K562 (cell line): ENCODE measurements at regions not wholly inside any gene's neighbourhood (a gene's known extent, or its start where the extent isn't known, plus 50 kb on each side); places are given as distances from the start of the nearest gene placed in this dataset.

Experiments used
- FOSL1 ChIP-seq: fragments of 200-800 bp; sonication (Bioruptor generic); conservative IDR thresholded peaks from 2 replicates; pipeline ENCODE4 v1.6.1; 2016; ENCODE audit warnings: missing genetic modification characterization, missing compliant biosample characterization
- HNRNPLL ChIP-seq: fragments of 200-400 bp; formaldehyde crosslinking; IDR thresholded peaks from 2 replicates; pipeline ENCODE4 v1.6.1; 2017; ENCODE audit warnings: low read length, low read depth, mild to moderate bottlenecking; ENCODE audit not compliant: poor library complexity, severe bottlenecking
- KLF6 ChIP-seq: fragments of 250-450 bp; sonication (Bioruptor Pico); IDR thresholded peaks from 2 replicates; pipeline ENCODE4 v1.4.0; 2020; ENCODE audit warnings: mild to moderate bottlenecking, moderate library complexity, borderline replicate concordance
- MECOM ChIP-seq: fragments of 250-450 bp; sonication (Bioruptor Pico); IDR thresholded peaks from 2 replicates; pipeline ENCODE4 v1.8.0; 2022; ENCODE audit warnings: inconsistent platforms
- POLR2B ChIP-seq: fragments of 450-650 bp; IDR thresholded peaks from 2 replicates; pipeline ENCODE4 v1.6.1; 2018; ENCODE audit warnings: low read depth; ENCODE audit not compliant: partially characterized antibody
- RBFOX2 ChIP-seq: fragments of 200-400 bp; formaldehyde crosslinking; IDR thresholded peaks from 2 replicates; pipeline ENCODE4 v1.6.1; 2017; ENCODE audit warnings: low read depth, mild to moderate bottlenecking, low read length, moderate library complexity
- RBM25 ChIP-seq: fragments of 200-400 bp; formaldehyde crosslinking; IDR thresholded peaks from 2 replicates; pipeline ENCODE4 v1.6.1; 2018; ENCODE audit warnings: low read length, low read depth, moderate library complexity; ENCODE audit not compliant: severe bottlenecking
- SMAD1 ChIP-seq: fragments of 150-350 bp; IDR thresholded peaks from 2 replicates; pipeline ENCODE4 v1.6.1; 2014; ENCODE audit warnings: low read length, low read depth; ENCODE audit not compliant: partially characterized antibody
- SMAD4 ChIP-seq: fragments of 250-450 bp; sonication (Bioruptor Pico); conservative IDR thresholded peaks from 2 replicates; pipeline ENCODE4 v1.8.0; 2021; ENCODE audit warnings: inconsistent platforms, mild to moderate bottlenecking, moderate library complexity
- YY1 ChIP-seq, 3 experiments: IDR thresholded peaks; 2 replicates each; pipeline ENCODE4 v1.6.1; 2011; ENCODE audit warnings: low read length in 2 of 3, mild to moderate bottlenecking in 2 of 3, moderate library complexity in 2 of 3, borderline replicate concordance in 1 of 3, control low read depth in 1 of 3, low read depth in 1 of 3; ENCODE audit not compliant: insufficient read depth in 3 of 3, insufficient replicate concordance in 2 of 3, control insufficient read depth in 1 of 3, insufficient read length in 1 of 3; ENCODE audit errors: extremely low read depth in 1 of 3
- ZNF197 ChIP-seq: fragments of 200-800 bp; sonication (Bioruptor generic); IDR thresholded peaks from 2 replicates; pipeline ENCODE4 v1.6.1; 2016; ENCODE audit warnings: low read depth, missing genetic modification characterization, missing compliant biosample characterization
- ZNF766 ChIP-seq: fragments of 200-800 bp; sonication (Bioruptor generic); conservative IDR thresholded peaks from 2 replicates; pipeline ENCODE4 v1.6.1; 2016; ENCODE audit warnings: missing genetic modification characterization, missing compliant biosample characterization
- TF ChIP-seq, protein P1 (sequence below): fragments of 450-650 bp; IDR thresholded peaks from 2 replicates; pipeline ENCODE4 v1.6.1; 2017; ENCODE audit warnings: antibody characterized with exemption, mild to moderate bottlenecking
- TF ChIP-seq, protein P2 (sequence below): sonication (generic); formaldehyde crosslinking; IDR thresholded peaks from 2 replicates; pipeline ENCODE4 v1.9.0; 2022; ENCODE audit warnings: mild to moderate bottlenecking, missing genetic modification reagents
- TF ChIP-seq, protein P3 (sequence below), 2 experiments: fragments of 450-650 bp in 1 of 2; sonication (generic) in 1 of 2; formaldehyde crosslinking in 1 of 2; IDR thresholded peaks in 1 of 2; conservative IDR thresholded peaks in 1 of 2; 2 replicates each; pipeline versions ENCODE4 v1.6.1 to v1.8.1; 2016 to 2023; ENCODE audit warnings: mild to moderate bottlenecking in 2 of 2, moderate library complexity in 2 of 2, inconsistent platforms in 1 of 2, missing genetic modification reagents in 1 of 2
- TF ChIP-seq, protein P4 (sequence below): fragments of 450-650 bp; IDR thresholded peaks from 2 replicates; pipeline ENCODE4 v1.6.1; 2018; ENCODE audit not compliant: partially characterized antibody

DNA sequence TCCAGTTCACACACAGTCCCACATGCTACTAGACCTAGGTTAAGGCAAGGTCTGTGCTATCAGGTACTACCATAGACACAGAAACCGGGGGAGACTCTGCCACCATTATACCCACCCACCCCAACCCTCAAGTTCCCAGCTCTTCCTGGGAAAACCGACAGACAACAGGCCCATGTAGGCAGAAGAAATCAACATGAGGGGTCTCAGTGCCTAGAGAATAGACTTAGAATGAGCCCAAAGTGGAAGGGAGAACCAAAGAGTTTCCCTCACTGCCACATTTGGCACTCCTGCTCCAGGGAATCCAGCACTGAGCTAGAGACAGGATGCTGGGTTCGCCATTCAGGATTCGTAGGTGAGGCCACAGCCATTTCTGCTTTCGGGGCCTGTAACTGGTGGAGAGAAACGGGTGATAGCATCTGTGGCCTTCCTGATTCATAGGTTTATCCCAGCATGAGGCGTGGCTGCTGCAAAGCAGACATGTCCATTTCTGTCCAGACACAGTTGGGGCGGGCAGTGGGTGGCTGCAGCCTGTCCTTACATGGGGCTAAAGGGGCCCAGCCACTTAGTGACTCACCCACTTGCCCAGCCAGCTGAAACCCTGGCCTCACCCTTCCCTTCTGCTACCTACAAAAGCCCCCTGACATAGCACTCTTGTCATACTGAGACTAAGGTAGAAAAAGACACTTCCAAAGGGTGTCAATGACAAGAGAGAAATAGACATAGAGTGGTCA is 69.4 kb downstream of the IRF2BPL start (continued):
- TF ChIP-seq ZNF766 (CRISPR knock-in tag), result peak; percentile 89
- TF ChIP-seq FOSL1 (tag), result peak; percentile 92
- peak in 1 of 3 experiments; percentile 72 for TF ChIP-seq YY1 (IDR thresholded peaks at IDR 0.05; ENCODE audit: borderline replicate concordance in 1 of 3, control insufficient read depth in 1 of 3, extremely low read depth in 1 of 3, insufficient read depth in 3 of 3, insufficient read length in 1 of 3, insufficient replicate concordance in 2 of 3, low read depth in 1 of 3, low read length in 2 of 3)
- TF ChIP-seq SMAD4, result peak; percentile 75
- TF ChIP-seq HNRNPLL, result peak; percentile 14
- peak; percentile 51 for TF ChIP-seq RBFOX2
- TF ChIP-seq, protein P1, sequence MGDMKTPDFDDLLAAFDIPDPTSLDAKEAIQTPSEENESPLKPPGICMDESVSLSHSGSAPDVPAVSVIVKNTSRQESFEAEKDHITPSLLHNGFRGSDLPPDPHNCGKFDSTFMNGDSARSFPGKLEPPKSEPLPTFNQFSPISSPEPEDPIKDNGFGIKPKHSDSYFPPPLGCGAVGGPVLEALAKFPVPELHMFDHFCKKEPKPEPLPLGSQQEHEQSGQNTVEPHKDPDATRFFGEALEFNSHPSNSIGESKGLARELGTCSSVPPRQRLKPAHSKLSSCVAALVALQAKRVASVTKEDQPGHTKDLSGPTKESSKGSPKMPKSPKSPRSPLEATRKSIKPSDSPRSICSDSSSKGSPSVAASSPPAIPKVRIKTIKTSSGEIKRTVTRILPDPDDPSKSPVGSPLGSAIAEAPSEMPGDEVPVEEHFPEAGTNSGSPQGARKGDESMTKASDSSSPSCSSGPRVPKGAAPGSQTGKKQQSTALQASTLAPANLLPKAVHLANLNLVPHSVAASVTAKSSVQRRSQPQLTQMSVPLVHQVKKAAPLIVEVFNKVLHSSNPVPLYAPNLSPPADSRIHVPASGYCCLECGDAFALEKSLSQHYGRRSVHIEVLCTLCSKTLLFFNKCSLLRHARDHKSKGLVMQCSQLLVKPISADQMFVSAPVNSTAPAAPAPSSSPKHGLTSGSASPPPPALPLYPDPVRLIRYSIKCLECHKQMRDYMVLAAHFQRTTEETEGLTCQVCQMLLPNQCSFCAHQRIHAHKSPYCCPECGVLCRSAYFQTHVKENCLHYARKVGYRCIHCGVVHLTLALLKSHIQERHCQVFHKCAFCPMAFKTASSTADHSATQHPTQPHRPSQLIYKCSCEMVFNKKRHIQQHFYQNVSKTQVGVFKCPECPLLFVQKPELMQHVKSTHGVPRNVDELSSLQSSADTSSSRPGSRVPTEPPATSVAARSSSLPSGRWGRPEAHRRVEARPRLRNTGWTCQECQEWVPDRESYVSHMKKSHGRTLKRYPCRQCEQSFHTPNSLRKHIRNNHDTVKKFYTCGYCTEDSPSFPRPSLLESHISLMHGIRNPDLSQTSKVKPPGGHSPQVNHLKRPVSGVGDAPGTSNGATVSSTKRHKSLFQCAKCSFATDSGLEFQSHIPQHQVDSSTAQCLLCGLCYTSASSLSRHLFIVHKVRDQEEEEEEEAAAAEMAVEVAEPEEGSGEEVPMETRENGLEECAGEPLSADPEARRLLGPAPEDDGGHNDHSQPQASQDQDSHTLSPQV, result peak; percentile 85
- no peak for TF ChIP-seq KLF6 (CRISPR knock-in tag)
- no peak for TF ChIP-seq RBM25
- TF ChIP-seq, protein P2, sequence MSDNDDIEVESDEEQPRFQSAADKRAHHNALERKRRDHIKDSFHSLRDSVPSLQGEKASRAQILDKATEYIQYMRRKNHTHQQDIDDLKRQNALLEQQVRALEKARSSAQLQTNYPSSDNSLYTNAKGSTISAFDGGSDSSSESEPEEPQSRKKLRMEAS, result 0 out of 2 replicates have a peak, but pooled peaks have one; percentile 29
- no peak for TF ChIP-seq SMAD1
- peak; percentile 57; the same call in 1 of the 2 replicates for TF ChIP-seq MECOM (CRISPR knock-in tag)
- TF ChIP-seq, protein P3, sequence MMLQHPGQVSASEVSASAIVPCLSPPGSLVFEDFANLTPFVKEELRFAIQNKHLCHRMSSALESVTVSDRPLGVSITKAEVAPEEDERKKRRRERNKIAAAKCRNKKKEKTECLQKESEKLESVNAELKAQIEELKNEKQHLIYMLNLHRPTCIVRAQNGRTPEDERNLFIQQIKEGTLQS (IDR thresholded peaks at IDR 0.05), result peak; percentile 71
- TF ChIP-seq, protein P3 (CRISPR knock-in tag; conservative IDR thresholded peaks at IDR 0.05), result no peak
- peak; percentile 32 for TF ChIP-seq POLR2B
- TF ChIP-seq, protein P4, sequence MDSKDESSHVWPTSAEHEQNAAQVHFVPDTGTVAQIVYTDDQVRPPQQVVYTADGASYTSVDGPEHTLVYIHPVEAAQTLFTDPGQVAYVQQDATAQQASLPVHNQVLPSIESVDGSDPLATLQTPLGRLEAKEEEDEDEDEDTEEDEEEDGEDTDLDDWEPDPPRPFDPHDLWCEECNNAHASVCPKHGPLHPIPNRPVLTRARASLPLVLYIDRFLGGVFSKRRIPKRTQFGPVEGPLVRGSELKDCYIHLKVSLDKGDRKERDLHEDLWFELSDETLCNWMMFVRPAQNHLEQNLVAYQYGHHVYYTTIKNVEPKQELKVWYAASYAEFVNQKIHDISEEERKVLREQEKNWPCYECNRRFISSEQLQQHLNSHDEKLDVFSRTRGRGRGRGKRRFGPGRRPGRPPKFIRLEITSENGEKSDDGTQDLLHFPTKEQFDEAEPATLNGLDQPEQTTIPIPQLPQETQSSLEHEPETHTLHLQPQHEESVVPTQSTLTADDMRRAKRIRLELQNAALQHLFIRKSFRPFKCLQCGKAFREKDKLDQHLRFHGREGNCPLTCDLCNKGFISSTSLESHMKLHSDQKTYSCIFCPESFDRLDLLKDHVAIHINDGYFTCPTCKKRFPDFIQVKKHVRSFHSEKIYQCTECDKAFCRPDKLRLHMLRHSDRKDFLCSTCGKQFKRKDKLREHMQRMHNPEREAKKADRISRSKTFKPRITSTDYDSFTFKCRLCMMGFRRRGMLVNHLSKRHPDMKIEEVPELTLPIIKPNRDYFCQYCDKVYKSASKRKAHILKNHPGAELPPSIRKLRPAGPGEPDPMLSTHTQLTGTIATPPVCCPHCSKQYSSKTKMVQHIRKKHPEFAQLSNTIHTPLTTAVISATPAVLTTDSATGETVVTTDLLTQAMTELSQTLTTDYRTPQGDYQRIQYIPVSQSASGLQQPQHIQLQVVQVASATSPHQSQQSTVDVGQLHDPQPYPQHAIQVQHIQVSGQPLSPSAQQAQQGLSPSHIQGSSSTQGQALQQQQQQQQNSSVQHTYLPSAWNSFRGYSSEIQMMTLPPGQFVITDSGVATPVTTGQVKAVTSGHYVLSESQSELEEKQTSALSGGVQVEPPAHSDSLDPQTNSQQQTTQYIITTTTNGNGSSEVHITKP, result peak; percentile 68
- peak; percentile 72; the same call in 1 of the 2 replicates for TF ChIP-seq ZNF197 (CRISPR knock-in tag)
